HS-27A (cell line): ENCODE measurements at regions not wholly inside any gene's neighbourhood (a gene's known extent, or its start where the extent isn't known, plus 50 kb on each side); places are given as distances from the start of the nearest gene placed in this dataset.

Source experiments
- DNase-seq: peaks from one replicate; pipeline ENCODE4 v3.0.0-alpha.2; 2012; ENCODE audit warnings: low read depth, missing footprints

DNA sequence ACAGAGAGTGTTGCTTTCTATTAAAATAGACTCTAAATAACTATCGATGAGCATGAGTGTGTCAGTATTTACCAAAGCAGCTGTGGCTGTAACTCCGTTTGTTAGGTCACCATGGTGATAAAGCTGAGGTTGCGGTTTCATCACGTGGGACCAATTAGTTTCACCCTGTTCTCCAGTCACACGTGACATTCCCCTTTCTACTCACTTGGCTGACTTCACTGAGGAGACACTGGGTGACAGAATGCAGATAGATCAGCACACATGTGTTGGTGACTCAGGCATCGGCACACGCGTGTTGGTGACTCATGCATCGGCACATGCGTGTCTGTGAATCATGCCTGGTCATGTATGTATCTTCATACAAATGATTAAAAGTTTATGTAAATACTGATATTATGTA, 285.4 kb downstream of the THBS2 start:
- no peak for DNase-seq

DNA sequence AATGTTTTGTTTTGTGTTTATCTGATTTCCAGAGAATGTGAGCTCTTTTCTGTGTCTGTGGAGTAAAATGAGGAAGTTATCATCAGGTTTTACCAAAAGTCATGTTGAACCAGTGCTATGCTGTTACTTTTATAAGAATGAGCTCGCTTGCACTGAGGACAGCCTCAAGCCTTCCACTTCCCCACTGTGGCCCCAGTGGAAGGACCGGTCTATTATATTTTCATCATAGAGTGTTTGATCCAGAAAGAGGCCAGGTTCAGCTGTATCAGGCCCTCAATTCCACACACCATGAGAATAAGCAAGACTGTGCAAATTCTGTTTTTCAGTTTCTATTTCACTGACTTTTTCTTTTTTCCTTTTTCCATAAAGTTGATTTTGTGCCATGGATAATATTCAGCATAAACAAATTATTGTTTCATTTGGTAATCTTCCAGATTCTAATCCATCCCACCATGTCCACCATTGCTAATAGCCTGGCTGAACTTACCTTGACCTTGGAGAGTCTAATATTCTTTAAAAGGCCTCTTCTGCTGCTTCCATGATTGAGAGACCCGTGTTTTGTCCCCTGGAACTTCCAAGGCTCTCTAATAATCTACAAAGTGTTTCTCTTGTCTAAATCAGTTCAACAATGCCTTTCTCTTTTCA, 286.2 kb downstream of the THBS2 start:
- no peak for DNase-seq

DNA sequence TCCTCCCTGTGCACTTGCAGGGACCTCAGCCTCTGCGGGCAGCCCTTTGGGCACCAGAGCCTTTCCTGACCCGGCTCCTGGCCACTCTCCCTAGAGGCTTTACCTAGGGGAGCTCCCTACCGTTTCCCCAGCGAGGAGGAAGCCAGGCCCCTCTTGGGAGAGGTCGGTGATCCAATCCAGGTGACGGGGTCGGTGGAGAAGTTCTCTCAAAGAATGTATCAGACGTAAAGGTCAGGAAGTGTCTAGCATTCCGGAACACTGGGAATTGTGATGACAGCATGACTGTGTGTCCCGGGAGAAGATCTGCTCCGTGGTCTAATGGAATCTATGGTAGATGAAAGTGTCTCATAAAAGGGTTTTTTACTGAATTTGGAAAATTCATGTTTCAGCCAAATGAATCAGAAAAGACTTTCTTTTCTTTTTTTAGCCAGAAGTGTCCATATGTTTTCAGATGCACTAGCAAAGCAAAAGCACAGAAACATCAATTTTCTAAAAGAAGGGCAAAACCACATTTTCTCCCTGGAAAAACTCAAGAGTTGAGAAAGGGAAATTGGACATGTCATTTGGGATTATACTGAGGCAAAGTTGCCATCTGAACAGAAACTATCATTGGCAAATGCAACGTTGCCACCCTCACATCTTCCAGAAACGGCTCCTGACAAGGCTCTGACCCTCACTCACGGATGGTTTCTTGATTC, 289.4 kb downstream of the THBS2 start:
- no peak for DNase-seq

DNA sequence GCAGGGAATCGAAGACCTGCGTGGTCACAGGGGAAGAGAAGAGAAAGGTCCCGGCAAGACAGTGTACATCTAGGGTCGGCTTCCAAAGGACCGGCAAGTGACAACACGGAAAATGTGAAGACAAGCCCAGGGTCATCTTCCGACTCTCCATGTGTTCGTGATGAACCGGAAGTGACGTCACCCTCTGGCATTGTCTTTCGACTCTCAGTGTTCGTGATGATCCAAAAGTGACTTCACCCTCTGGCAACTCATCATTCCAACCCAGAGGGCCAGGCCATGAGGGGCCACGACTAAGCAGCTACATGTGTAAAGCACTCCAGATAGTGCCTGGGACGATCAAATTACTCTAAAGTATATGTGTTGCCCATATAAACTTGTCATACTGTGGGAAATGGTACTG, 290.8 kb downstream of the THBS2 start:
- DNase-seq: no peak

DNA sequence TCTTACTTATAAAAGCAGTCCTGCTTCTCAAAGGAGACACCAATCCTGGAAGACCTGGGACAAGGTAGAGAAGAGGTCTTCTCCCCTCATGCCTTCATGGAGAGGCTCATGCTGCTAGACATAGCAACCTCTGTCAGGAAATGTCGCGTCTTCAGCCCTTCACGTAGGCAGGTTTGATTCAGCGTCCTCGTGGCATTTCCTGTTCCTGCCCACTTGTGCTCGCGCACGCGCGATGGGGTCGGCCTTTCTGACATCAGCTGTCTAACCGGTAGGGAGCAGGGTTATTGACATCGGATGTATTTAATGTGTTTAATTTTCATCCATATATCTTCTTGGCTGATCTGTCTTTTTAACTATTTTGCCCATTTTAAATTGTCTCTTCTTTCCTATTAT, 292.4 kb downstream of the THBS2 start:
- DNase-seq: no peak

DNA sequence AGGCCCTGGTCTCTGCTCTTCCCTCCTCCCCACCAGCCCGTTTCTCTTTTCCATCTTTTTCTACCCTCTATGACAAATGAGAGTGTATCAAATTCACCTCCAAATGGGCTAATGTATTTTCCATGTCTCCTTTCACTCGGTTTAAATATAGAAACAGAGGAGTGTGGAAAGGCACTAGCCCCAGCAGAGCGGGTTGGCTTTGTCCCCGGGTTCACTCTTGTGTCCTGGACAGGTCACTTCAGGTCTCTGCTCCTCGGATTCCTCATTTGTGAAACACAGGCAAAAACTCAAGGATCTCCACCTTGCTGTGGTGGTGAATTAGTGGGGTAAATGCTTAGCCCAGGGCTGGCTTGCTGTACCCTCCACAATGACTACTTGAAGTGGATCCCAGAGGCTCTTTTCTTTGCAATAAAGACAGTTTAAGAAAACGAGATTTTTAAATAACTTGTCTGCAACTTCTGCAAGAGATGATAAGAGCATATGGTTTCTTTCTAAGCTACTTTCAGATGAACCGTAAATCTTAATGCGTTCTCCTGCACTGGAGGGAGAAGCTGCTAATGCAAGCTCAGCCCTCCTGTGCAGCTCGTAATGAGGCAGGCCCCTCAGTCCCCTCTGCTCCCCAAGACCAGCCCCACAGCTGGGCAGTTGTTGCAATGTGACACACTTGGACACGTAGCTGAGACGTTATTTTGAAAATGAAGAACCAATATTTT, 292.9 kb downstream of the THBS2 start:
- no peak for DNase-seq

DNA sequence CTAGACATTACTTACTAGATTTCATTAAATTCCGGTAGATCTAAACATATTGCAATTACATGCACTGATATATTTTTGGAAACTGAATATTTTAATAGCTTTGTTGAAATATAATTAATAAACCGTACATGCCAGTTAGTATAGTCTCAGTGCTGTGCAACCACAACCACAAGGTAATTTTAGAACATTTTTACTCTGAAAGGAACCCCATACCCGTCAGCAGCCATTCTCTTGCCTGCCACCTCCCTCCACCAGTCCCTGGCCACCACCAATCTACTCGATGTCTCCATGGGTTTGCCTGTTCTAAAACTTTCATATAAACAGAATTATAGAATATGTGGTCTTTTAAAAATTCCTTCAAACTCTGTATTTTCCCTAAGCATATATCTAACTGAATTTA, 293.9 kb downstream of the THBS2 start:
- DNase-seq: no peak

DNA sequence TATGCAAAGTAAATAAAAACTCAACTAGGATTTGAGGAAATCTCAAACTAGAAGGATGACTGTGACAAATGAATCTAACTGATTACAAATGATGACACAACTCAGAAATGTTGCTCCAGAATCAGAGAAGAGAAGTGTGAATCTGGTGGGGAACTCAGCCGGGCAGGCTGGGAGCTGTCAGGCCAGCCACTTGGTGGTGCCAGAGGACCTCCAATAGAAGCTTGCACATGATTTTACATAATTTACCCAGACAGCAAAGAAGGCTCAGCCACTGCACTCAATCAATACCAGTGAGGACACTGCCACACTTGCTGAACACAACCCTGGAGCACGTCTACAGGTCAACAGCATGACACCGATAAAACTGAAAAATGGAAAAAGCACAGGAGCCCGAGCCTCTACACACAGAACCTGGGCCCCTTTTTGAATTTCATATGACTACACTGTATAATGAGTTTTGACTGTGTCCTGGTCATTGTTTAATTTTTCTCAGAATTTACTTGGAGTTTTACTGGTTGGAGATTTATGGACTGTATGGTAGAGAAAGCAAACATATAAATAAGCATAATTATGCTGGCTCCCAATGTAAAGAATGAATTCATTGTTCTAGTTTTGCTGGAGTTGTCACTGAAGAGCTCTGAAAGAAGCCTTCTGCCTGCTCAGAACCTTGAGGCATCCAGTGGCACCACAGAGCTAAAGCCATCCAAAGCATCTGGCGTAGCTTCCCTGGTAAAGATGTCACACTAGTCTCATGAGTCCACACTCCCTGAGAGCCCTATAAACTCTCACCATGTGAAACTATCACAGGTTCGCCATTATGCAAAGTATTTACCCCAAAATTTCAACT, 296.5 kb downstream of the THBS2 start:
- DNase-seq: peak; percentile 54

DNA sequence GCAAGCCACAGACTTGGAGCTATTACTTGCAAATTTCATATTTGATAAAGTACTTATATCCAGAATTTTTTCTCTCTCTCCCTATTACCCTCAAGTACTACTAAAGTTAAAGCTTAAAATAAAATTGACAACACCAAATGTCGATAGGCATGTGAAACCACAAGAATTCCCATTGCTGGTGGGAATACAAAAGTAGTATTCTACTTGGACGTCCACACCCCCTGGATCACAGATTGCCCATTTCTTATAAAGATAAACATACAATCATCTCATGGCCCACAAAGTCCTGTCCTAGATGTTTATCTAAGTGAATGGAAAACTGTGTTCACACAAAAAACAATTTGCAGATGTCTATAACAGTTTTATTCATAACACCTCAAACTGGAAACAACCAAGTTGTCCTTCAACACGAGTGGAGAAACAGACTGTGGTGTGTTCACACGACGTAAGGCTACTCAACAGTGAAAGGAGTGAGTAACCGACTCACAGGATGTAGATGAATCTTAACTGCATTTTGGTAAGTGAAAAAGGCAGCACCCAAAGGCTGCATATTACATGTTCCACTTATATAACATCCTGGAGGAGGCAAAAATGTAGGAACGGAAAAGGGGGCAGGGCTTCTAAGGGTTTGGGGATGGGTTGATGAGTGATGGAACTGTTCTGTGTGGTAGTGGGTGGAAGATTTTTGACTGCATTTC, 297.4 kb downstream of the THBS2 start:
- DNase-seq: peak; percentile 15

DNA sequence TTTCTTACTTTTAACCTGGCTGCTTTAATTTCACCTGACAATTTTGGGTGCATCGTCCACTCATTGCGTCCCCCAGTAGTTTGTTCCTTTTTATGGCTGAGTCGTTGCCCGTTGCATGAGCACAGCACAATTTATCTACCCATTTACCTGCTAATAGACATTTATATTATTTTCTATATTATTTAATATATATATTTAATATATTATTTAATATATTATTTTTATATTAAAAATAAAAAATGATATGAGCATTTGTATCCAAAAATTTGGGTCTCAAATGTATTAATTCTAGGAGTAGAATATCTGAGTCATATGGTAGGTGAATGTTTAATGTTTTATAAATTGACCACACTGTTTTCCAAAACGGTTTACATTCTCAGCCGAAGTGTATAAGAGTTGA, 300.2 kb downstream of the THBS2 start:
- no peak for DNase-seq

DNA sequence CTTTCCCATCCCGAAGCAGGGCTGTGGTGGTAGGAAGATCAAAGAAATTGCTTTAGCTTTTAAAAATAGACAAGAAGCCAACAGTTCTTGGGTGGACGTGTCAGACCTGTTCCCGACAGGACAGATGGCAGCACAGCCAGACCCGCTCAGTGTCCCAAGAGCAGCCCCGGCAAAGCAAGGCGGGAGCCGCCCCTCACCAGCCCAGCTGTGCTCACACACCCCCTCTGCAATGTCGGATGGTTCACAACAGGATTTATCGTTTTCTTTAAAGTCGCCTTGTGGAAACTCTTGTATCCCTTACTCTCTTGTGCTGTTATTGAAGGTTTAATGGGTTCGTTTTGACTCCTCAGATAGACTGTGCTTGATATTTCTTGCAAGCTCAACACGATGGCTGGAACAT, 302.4 kb downstream of the THBS2 start:
- no peak for DNase-seq

DNA sequence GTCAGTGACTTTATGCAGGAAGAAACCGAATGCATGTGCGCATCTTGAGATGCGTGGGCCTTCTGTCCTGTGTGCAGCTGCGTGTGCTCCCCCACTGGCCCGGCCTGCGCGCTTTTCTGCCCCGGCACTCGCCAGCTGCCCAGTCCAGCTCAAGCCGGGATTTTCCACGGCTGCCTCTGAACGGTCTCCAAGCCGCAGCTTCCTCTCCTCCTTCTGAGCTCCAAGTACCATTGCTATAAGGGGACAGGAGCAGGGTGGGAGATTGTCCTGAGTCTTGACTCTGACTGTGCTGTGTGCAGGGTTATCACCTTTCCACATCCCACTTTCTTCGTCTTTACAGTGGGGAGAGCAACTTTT, 302.8 kb downstream of the THBS2 start:
- no peak for DNase-seq

DNA sequence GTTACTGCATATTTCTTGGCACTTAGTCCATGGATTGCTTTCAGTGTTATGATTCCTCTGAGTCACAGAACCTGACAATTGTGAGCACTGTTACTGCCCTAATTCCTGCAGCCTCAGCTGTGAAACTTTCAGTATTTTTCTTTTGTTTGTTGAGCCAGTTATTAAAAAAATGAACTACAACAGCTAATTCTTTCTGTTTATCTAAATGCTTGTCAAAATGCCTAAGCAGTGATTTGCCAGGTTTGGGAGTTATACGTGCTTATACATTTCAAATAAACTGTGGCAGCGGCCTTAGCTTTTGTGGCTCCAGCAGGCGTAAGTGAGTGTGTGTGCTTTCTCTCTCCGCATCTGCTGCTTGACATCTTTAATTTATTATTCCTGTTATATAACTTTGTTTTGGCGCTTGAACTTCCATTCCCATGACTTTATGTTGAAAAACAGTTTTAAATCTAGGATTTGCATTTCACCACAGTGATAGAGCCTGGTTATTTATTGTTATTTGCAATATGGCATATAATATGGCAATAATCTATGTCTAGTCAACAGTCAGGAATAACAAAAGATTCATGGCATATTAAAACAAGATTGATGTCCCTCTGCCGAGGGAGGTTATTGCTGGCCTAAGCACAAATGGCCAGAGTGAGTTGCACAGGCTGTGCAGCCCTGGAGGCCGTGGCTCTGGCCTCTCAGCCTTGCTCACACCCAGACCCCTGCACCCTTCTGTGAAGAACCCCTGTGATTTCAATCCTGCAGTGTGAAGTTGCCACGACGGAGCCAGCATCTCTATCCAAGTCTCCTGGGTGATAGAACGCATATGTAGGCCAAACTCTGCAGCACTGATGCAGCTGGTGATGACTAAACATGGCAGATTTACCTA, 303.4 kb downstream of the THBS2 start:
- no peak for DNase-seq

DNA sequence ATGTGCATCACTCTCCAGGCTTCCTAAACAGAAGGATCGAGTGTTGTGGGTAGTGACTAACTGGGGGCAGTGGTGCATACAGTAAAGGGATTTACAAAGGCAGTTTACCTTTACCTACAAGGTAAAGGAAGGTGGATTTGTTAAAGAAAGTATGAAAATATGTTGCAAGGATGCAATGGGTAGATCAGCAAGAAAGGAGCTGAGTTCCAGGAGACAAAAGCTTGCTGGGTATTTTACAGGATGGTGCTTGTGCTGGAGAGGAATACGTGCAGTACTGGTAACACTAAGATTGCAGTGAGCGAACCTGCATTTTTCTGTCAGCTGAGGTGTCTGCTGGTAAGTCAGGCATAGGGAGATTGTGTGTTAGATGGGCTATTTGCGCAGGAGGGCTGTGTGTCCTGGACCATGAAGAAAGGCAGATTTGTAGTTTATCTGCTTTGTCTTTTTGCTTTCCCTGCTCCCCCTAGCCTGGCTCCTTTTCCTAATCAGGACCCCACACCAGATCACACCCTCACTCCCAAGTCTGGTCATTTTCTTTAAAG, 304.6 kb downstream of the THBS2 start:
- no peak for DNase-seq

DNA sequence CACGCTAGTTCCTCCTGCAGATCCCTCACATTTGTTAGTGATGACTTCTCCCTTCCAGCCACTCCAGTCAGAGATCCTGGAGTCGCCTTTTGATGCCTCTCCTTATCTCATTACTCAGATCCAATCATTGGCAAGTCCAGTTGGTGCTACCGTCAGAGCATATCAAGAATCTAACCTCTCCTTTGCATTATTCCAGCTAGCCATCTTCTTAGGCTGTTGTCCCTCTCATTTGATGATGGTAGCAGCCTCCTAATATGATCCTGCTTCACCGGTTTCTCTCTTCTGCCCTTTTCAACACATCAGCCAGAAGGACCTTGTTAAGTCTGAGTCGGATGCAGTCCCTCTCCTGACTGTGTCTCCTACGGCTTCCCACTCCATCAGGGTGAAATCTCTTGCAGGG, 305.6 kb downstream of the THBS2 start:
- DNase-seq: no peak

DNA sequence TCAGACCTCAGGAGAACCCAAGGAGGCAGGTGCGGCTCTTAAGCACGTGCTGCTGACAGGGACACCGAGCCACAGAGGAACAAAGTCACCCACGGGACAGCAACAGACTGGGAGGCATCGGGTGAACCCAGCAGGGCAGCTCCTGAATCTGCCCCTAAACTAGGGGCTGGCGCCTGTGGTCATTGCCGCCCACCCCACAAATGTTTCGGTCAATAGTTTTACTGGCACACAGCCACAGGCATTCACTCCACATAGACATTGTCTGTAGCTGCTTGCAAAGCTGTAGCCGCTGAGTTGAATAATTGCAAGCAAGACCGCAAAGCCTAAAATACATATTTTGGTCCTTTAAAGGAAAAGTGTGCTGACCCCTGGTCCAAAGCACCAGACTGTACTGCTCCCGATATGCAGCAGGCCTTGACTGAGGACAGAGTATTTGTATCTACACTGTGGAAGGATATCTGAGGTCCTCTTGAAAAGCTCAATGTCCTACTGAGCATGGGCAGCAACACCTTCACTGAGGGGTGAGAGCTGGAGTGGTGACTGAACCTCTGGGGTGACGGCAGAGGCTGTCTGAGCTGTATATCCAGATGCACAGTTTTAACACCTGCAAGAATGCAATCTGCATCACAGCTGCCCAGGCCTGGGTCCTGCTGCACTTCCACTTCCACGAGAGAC, 310.3 kb downstream of the THBS2 start:
- no peak for DNase-seq

DNA sequence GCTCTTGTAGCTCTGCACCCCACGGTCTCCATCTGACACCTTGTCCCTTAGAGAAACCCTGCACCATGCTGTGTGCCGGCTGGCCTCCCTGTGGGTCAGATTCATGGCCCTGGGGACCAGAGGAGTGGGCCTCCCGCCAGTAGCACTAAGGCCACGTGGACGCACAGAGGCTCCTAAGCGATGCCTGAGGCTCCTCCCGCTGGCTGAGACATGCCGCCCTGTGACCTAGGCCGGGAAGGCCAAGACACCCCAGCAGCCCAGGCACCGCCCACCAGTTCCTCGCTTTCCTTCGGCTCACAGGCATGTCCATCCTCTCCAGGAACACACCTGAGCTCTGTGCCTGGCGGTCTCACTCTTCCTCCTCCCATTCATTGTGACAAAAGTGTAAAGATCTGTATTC, 311.0 kb downstream of the THBS2 start:
- no peak for DNase-seq

DNA sequence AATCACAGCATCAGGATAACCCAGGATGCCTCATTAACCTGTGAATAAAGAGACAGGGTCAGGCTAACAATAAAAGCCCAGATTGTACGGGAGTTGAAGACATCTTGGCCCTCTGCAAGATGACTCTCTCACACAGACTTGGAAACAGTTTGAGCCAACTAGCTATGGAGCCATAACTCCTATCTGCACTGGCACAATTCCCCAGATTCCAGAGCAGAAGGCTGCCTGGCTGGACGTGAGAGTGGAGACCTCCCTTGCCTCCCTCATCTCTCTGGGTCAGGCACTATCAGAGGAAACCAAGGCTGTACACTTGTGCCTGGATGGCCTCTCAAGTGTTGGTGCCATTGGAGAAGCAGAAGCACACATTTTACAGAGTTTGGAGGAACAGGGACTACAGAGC, 312.6 kb downstream of the THBS2 start:
- no peak for DNase-seq

DNA sequence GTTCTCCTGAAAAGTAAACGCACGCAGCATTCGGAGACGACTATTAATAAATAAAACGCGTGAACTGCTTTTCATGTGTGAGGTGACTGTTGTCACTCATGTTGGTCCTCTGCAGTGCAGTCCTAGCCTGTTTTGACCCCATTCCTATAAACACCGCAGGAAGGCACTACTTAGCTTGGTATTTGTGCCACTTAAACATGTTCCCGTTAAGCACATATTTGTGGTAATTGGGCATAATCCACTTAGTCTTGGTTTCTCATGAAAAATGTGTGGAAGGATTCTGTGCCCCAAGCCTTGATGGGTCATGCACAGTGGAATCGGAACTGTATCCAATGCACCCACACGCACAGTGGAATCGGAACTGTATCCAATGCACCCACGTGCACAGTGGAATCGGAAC, 313.9 kb downstream of the THBS2 start:
- no peak for DNase-seq

DNA sequence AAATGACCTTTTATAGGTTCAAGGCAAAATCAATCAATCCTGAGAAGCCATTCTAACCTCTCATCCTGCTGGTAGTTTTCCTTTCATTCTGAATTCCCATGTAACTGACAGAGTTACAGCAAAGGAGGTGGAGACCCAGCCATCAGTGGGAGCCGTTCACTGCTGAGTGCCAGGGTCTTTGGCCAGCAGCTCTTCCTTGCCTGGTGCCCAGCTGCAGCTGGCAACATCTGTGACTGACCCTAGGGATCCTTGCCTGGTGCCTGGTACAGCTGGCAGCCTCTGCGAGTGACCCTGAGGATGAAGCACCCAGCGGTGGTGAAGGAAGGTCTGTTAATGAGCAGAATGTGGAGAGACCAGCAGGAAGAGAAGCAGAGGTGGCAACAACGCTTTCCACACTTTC, 314.6 kb downstream of the THBS2 start:
- DNase-seq: no peak
